HG03039 (cell line): ENCODE measurements at regions not wholly inside any gene's neighbourhood (a gene's known extent, or its start where the extent isn't known, plus 50 kb on each side); places are given as distances from the start of the nearest gene placed in this dataset.

ENCODE experiments used
- ATAC-seq: cut with Tn5 transposase; IDR thresholded peaks from one replicate; pipeline ENCODE4 v1.9.1; 2021; ENCODE audit warnings: mild to moderate bottlenecking, moderate library complexity; ENCODE audit not compliant: unreplicated experiment

DNA sequence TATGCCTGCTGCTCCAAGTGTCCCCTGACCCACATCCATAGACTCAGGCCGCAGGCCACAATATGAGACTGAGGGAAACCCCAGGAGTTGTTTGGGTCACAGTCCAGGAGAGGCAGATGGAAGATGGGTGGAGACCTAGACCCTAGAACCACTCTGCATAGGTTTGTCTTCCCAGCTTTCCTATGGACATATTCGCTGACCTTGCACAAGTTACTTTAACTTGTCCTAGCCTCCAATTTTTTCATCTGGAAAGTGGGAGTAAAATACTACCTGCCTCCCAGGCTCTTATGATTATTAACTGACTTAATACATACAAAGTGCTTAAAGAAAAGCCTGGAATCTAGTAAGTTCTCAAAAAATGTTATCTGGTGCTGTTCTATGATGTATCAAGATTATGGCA, 157.1 kb upstream of the IFNG-AS1 start:
- no peak for ATAC-seq

DNA sequence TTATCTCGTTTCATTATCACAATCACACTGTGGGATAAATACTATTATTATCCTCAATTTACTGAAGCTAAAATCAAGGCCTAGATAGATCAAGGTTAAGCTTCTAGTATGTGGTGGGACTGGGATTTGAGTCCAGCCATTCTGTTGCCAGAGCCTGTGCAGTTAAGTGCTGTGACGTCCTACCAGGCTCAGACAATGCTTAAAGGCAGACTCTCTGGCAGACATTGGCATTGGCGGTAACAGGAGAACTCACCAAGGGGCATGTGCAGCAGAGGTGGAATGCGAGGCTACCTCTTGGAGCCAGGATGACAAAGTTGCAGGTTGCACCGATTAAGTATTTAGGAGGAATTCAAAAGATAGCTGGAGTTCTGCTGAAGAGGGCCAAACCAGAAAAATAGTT, 155.6 kb upstream of the IFNG-AS1 start:
- no peak for ATAC-seq

DNA sequence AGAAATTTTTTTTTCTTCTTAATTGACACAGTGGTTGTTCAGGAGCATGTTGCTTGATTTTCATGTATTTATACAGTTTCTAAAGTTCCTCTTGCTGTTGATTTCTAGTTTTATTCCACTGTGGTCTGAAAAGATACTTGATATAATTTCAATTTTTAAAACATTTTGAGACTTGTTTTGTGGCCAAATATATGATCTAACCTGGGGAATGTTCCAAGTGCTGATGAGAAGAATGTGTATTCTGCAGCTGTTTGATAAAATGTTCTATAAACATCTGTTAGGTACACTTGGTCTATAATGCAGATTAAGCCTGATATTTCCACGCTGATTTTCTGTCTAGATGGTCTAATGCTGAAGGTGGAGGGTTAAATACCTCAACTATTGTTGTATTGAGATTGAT, 151.4 kb upstream of the IFNG-AS1 start:
- no peak for ATAC-seq

DNA sequence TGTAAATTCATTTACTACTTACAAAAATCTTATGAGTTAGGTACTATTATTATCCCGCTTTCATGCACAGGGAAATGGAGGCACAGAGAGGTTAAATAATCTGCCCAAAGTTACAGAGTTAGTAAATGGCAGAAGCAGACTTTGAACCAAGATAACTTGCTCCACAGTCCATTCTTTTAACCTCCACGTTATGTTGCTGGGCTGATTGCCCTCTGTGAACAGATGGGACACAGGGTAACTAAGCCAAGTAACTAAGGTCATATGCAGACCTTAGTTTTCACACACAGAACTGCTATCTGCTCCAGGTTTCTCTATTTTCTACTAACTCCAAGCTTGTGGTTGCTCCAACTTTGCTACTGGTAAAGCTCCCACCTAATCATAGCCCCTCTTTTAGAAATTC, 147.1 kb upstream of the IFNG-AS1 start:
- ATAC-seq = no peak

DNA sequence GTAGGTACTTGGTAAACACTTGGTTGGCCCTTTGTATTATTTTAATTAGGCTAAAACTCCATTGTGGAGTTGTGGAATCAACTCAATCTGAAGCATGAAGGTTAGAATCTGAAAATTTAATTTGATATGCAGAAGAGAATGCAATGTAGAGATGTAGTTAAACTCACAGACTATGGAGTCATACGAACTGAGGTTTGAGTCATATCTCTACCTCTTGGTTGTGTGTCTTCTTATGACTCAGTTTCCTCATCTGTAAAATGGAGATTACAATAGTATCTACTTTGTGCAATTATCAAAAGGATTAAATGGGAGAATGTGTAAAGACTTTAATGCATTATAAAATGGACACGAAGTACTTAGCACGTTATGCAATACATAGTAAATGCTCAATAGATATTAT, 146.0 kb upstream of the IFNG-AS1 start:
- ATAC-seq = no peak

DNA sequence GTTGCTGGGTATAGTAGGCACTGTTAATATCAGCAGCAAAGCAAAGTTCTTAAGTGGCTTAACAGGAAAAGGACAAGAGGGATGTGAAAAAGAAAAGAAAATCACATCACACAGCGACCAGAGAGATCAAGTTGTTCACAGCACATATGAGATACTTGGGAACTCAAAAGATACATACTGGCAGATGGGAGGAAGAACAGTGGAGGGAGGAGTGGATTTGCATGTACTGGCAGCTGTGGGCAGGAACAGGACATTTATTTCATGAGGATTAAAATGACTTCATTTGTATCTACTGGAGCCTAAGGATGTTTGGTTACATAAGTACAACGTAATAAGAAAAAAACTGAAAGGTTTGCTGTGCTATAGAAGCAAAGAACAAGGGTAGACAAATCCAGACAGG, 136.5 kb upstream of the IFNG-AS1 start:
- ATAC-seq = no peak

DNA sequence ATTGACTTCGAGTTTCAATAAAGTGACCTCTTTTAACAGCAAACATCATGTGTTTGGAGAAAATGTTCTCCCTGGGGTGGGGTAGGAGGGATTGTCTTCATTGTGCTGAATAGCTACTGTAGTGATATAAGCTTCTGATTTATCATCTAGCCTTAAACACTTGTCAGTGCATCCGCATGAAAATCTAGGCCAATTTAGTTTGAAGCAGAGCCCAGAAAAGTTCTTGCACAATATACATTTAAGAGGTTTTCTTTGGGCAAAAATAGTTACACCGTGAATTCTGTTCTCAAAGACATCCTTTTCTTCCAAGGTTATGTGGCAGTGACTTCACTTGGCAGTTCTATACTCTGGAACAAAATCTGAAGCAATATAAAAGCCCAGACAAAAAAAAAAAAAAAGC, 136.0 kb upstream of the IFNG-AS1 start:
- ATAC-seq = no peak

DNA sequence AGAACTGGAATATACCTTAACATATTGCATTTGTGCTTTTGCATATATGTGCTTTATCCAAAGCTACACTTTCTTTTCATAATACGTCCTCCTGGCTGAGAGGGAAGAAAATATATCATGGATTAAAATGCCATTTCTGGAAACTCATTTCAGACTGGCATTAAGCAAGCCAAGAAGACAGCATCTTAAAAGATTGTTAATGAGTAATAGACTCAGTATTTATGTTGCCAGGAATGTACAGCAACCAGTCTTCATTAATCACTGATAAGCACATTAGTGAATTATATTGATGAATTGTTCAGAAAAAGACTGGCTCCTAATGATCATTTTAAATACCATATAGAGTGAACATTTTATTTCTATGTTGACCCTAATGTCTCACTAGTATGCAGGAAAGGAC, 134.9 kb upstream of the IFNG-AS1 start:
- no peak for ATAC-seq

DNA sequence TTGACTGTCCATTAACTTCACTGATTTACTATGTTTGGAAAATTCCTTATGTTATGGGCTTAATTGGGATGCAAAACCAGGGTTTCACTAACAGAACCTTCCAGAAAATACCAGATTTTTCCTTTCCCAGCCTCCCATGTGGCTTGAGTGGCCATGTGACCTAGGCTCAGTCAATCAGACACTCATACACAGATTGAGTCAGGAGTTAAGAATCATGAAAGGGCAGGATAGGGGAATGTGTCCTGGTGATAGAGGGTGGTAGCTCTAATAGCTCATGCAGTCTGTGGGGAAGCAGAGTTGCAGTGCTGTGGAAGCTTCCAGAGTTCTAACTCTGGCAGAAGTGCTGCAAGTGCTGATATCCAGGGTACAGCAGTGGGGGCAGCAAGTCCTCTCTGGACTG, 134.1 kb upstream of the IFNG-AS1 start:
- ATAC-seq = no peak

DNA sequence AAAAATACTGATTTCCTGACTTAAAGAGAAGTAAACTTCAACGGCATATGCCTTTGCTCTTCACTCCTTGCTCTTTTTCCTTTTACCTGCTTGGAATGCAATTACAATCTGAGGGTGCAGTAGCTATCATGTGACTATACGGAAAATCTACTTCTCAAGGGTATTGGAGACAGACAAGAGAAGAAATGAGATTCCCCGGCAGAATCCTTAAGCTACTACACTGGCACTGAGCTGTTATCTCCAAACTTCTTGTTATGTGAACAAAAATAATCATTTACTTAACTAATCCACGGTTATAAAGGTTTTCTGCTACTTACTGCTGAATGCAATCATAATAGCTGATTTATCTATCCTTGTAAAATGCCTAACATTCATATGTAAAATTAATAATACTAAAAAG, 118.0 kb upstream of the IFNG-AS1 start:
- ATAC-seq = no peak

DNA sequence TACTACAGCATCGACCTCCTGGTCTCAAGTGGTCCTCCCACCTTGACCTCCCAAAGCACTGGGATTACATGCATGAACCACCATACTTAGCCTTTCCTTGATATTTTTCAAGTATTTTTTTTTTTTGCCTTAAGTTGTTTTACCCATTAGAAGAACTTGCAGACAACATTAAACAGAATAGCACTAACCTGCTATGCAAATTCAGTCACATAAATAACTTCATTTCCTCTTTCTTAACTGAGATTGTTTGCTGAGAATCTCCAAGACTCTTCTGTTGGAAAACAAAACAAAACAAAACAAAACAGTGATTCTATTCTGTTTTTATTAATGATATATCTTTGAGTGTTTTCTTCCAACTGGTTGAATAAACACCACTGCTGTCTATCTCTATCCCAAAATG, 115.9 kb upstream of the IFNG-AS1 start:
- ATAC-seq = no peak

DNA sequence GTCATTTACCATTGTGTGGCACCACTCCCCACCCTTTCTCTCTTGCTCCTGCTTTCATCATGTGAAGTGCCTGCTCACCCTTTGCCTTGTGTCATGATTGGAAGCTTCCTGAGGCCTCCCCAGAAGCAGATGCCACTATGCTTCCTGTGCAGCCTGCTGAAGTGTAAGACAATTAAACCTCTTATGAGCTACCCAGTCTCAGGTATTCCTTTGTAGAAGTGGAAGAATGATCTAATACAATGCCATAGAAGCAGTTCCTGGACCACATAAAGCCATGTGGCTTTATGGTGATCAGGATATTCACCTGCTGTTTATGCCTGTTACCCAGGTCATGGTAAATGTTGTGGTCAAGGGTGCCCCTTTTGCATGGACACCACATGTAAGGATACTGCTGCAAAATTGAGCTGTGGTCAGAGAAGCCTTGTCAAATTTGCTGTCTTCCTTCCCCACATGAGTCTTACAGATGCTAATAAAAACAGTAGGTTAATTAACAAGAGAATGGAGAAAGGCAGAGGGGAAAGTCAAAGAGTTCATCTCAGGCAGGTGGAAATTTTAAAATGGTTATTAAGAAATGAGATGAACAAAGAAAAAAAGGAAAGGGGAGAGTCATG, 112.8 kb upstream of the IFNG-AS1 start:
- no peak for ATAC-seq

DNA sequence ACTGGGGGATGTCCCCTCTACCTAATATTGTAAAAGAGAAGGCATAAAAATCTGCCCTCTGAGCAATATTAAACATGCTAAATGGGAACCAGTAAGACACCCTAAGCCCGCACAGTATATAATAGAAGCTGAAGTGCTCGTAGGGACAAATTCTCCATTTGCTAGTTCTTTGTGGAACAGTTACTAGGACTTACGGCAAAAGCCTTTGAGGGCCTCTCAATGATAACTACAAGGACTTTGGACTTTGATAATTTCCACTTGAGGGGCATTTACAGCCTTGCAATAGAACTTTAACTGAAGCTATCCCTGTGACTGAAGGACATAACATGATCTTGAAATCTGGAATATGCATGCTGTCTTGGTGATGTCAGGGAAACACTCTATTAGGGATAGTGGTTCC, 111.5 kb upstream of the IFNG-AS1 start:
- no peak for ATAC-seq

DNA sequence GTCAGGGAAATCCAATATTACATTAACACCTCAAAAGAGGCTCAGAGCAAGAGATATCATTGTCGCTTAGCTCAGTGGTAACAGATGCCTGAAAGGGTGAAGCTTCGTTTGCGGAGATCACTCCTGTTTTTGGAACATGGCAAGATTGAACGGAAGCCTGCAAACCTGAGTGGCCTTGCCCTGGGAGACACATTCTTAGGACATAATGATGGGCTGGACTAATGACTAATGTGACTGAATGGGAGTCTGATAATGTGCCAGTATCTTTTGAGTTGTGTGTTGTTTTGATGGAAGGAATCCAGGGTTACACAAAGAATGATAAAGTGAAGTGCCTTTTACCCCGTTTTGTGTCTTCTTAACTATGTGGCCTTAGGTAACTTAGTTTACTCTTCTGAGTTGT, 109.3 kb upstream of the IFNG-AS1 start:
- no peak for ATAC-seq

DNA sequence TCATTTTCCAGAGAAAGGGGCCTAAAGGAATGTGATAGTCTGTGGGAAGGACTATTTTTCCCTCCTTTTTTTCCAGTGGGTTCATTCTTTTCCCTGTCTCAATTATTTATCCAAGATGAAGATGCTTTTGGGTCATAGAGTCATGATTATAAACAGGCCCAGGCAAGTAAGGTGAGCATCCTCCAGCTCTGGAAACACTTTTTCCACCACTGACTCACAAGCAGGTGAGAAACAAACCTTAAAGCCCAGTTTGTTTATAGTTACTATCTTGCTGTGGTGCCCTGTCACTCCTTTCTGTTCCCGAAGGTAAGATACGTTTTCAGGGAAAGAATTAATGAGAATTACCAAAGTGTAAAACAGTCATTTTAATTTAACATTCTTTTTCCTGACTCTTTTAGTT, 107.7 kb upstream of the IFNG-AS1 start:
- no peak for ATAC-seq

DNA sequence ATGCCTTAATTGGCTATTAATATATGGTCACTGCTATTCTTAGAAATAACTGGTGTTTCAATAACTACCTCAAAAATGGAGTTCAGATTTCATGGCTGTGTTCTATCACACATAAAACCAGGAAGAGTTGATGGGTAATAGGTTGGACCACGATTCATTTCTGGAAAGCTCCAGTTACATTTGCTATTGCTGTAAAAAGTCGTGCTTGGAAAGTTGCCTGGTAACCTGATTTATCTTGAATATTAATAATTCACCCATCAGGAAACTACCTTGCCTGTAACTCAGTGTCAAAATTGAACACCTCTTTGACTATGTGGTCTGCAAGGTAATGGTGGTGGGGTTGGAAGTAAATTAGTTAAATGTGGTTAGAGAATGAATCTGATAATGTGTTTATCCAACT, 104.7 kb upstream of the IFNG-AS1 start:
- ATAC-seq = no peak

DNA sequence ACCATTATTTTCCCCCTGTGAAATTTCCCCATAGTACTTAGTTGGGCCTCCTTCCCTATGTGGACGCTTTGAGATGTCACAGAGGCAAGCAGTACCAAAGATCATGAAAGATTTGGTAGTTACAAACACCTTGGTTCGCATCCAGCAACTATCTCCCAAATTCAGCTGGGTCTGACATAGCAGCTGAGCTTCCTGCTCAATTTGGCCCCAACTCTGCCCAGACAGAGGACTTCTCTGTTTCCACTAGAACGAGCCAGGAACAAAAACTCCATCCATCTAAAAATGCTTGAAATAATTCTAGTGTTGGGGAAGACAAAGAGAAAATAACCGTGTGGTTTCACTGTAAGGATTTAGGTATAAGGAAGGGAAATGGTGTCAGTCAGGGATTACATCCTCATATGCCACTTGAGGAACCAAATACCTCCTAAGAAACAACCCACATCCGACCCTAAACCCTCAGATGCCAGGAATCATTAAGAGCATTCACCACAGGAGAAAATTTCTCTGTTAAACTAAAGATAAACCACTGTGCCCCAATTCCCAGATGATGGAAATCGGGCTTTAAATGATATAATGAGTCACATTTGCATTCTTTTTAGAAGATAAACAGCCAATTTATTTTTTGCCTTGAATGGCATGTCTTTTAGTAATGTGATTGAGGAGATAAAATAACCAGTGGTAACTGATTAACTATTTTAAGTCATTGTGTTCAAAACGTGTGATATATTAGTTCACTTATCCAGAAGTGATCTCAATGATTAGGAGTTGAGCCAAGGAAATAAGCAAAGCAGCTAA, 103.7 kb upstream of the IFNG-AS1 start:
- ATAC-seq = no peak

DNA sequence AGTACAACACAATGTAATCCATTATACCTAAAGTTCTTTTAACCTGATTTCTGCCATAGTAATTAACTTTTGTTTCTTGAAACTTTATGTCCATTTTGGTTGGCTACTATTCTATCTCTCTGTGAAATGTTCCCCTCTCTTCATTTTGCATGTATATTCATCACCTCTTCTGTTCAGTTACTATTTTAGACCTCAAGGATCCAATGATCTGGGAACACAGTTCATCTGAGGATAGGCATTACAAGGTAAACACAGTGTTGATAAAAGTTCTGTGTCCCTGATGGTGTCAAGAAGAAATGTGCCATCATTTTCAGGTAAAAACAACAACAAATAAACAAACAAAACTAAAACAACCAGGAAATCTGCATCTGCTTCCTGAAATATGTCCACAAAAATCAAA, 102.2 kb upstream of the IFNG-AS1 start:
- no peak for ATAC-seq

DNA sequence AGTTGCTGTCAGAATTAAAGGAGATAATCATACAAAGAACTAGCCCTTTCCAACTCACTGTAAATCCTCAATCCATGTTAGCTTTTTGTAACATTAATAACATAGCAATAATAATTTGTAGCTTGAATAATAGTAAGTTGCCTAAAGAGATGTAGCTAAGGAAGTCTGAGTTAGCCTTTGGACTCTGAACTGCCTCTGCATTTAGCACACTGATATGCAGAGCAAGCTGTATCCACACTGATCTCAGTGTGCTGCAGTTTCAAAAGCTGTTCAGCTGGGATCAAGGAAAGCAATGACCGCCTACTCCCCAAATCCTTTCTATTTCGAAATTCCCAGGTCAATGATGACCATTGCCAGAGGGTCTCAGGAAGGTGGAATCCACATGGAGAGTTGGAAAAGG, 99.3 kb upstream of the IFNG-AS1 start:
- ATAC-seq = no peak

DNA sequence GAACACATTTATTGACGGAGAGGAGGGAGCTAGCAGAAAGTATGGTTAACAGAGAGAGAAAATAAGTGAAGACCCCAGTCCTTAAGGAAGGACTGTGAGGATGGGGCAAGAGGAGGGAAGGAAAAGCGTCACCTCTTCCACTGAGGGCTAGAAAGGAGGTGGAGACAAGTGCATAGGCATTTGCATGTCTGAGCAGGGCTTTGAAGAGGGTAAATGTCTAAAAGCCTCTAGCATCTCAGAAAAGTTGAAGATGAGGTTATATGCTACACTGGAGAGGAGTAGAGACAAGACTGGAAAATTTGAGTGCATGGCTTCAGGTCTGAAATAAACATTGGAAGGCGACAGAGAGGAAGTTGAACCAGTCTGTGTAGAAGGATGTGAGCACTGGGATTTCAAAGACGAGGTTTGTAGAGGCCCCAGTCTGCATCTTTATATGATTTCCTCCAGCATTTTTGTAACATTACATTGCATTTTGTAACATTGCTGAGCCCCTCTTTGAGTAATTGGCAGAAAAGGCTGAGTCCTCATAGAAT, 98.5 kb upstream of the IFNG-AS1 start:
- ATAC-seq = no peak

DNA sequence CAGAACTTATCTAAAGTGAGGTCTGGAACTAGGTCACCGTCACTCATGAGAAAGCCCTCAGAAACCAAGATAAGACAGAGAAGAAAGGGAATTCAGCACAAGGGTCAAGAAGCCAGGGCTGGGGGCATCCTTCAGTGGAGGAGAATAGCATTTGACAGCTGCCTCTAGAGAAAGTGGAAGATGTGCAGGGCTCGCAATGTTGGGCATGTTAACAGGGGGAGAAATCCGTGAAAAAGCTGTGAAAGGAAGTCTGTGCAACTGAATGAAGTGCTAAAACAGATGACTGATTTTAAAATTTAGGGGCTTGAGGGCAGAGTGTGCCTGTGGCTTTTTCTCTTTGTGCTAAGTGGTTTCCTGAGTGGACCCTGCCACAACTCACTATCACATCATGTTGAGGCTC, 97.7 kb upstream of the IFNG-AS1 start:
- ATAC-seq = no peak

DNA sequence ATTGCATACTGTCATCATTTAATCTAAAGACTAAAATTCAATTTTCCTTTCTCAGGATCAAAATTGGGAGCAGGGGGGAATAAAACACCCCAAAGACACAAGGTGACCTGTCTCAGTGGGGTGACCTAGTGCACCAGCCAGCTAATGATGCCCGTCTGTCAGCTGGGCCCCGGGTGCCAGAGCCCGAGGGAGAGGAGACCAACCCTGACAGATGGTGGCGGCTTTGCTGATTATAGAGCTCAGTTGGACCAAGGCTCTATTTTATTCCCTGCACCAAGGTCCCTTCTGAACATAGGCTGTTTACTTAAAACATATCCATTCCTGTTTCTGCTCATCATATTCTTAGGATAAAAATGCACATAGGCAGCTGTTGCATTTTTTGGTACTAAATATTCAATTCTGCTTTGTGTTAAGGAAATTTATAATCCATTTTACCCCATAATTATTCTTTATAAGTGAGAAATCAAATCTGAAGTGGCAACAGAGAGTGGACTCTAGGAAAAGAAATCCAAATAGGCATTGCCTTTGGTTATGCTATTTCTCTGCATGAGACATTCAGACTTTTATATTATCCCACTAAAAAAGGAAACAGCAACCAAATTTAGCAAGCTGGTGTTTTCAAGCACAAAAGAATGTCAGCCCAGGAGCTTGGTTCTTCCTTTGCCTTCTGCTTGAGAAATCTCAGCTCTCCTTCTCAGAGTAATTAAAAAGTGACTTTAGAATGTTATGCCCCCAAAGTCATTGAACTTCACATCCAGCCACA, 96.8 kb upstream of the IFNG-AS1 start:
- ATAC-seq = no peak
